GM19397 (cell line): ENCODE measurements at regions not wholly inside any gene's neighbourhood (a gene's known extent, or its start where the extent isn't known, plus 50 kb on each side); places are given as distances from the start of the nearest gene placed in this dataset.

ENCODE experiments used
- ATAC-seq: cut with Tn5 transposase; IDR thresholded peaks from one replicate; pipeline ENCODE4 v1.9.1; 2021; ENCODE audit warnings: mild to moderate bottlenecking, moderate library complexity; ENCODE audit not compliant: unreplicated experiment

DNA sequence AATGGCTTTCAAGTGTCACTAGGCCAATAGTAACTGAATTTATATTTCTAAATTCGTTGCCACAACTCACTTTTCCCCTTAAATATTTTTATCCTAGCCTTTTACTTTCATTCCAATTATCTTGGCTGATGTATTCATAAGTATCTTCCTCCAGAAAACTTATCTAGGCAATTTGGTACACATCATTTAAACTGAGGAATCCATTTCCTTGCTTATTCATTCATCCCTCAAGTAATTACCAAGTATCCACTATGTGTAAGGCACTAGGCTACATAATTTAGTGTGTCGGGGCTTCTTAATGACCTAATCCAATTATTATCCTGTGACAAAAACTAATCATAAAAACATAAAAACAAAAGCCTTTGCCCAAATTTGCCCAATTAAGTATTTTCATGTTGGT is 258.3 kb upstream of the TCF21 start:
- ATAC-seq = no peak

DNA sequence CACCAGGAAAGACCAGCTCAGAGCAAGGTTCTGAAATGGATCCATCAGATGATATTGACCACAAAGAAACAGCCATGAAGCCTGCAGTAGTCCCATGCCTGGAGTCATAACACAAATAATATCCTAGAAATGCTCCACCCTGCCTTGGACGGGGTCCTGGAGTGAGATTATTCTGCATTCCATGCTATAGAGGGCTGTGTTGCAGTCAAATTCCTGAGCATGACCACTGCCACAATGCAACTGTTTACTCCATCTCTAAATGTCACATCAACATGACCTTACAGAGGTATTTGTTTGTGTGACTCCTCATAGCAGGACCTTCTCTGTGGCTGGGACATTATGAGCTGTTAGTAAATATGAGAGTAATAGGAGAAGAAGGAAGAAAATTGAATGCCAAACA is 257.5 kb upstream of the TCF21 start:
- ATAC-seq = no peak

- ATAC-seq = no peak
Measured at GRCh38 chr6:133632206-133632605, 256.7 kb upstream of the TCF21 start.

DNA sequence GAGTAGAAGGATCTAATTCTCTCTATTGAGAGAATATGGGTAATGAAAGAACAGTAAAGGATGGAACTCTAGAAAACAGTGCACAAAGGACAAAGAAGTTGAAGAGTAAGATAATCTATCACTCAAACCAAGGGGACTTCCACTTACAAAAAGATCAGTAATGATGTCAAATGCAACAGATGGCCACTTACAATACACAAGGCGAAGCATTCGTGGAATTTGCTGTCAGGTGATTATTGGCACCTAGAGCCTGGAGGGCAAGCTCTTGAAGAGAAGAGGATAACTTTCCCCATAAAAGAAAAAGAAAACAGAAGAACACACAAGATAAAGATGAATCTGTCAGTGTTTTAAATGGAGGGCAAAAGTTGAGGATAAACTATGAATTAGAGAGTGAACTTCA is 256.0 kb upstream of the TCF21 start:
- no peak for ATAC-seq

DNA sequence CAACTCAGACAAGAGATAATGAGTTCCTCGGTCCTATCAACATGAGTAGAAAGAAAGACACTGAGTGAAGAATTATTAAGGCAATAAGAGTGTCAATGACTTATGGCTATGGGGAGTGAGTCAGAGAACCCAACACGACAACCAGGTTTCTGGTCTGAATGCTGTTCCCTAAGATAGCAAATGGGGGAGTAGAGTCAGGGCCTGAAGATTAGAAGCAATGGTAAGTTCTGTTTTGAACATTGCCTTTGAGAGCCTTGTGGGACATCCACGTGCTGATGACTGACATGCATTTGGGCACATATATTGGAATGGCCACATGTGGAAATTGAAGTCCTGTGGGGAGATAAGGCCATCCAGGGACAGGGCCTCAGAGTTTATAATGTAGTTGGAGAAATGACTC is 254.4 kb upstream of the TCF21 start:
- no peak for ATAC-seq

DNA sequence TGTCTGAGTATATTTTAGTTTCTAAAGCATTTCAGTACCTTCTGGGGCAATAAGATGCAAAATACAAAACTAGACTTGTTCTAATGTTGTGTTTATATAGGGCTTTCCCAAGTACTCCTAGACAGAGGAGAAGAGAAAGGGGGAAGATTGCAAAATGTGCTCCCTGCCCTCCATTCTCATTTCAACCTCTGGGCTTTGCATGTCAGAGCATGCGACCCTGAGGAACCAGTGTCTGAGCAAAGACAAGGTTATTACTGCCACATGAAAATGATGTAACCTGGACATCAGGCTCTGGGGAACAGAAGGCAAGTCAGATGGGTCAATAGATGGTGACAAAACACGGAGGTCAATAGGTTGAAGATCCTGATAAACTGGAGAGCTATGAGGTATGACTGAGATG is 253.5 kb upstream of the TCF21 start:
- no peak for ATAC-seq

DNA sequence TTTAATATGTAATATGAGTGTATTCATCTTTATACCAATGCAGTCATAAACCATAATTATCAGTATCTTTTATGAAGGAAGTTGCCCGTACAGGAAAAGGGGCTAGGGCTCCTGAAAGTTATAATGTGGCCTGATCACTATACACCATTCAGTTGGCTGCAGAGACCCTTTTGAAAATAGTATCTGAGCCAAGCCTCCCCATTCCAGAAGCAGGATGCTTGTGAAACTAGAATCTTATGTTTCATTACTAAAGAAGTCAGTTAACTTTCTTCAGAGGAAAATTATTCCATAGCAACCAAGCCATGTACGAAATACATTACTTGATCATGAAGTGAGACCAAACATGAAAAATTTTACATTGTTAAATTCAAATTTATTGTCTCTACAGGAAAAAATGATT is 251.5 kb upstream of the TCF21 start:
- ATAC-seq = no peak

GRCh38 chr6:133637874-133638273 is 251.0 kb upstream of the TCF21 start:
- ATAC-seq = no peak

- no peak for ATAC-seq
Measured at GRCh38 chr6:133641104-133641503, 247.8 kb upstream of the TCF21 start.

- no peak for ATAC-seq
Measured at GRCh38 chr6:133644548-133644891, 244.4 kb upstream of the TCF21 start.

DNA sequence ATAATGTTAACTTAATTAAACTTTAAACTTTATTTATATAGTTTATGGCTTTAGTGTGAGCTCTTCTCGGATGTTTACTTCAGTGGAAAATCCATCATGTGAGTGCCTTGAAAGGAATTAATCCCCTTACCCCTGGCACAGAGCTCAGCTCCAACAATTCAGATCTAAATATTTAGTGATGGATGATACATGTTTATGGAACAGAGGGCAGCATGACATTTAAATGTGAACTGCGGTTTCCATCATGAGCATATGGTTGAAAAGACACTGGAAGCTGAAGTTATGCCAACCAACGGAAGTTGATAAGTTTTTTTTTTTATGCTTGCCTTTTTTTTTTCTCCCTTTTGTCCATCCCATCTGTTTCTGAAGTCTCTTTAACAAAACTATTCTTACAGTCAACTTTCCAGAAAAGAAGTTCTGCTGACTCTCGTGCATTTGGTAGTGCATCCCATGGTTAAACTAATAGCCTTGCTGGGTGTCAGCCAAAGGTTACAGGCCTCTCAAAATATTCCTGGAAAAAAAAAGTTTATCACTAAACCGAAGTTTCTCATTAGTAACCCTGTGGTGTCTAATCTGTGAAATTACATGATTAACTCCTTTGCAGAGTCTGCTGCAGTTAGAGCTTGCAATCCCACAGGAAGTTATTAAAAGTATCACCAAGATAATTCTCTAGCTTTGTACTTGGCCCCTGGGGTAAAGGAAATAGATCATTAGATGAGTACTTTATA is 243.9 kb upstream of the TCF21 start:
- no peak for ATAC-seq

GRCh38 chr6:133645966-133646740 is 242.8 kb upstream of the TCF21 start:
- ATAC-seq = no peak

DNA sequence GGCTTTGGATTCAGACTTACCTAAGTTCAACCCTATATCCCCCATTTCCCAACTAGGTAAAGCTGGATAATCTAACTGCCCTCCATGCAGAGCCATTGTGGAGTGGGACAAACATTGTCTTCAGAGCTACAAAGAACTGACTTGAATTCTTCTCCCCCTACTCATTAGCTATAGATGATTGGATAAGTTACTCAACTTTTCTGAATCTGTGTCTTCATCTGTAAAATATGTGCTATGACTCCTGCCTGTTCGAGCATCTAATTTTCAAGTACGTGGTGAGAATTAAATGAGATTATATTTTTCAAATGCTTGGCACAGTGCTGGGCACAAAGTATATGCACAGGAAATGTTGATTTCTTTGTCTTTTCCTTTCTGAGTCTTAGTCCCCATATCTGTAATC is 240.3 kb upstream of the TCF21 start:
- ATAC-seq = no peak

DNA sequence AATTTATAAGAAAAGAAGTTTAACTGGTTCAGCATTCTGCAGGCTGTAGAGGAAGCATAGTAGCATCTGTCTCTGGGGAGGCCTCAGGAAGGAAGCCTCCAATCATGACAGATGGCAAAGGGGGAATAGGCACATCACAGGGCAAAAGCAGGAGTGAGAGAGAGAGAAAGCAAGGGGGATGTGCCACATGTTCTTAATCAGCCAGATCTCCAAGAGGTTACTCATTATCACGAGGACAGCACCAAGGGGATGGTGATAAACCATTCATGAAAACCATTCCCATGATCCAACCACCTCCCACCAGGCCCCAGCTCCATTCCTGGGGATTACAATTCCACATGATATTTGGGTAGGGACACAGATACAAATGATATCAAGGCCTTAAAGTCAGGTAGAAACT is 217.5 kb upstream of the TCF21 start:
- ATAC-seq = no peak

- no peak for ATAC-seq
Measured at GRCh38 chr6:133673056-133673455, 215.9 kb upstream of the TCF21 start.

GRCh38 chr6:133674661-133675060 is 214.3 kb upstream of the TCF21 start:
- ATAC-seq = no peak

DNA sequence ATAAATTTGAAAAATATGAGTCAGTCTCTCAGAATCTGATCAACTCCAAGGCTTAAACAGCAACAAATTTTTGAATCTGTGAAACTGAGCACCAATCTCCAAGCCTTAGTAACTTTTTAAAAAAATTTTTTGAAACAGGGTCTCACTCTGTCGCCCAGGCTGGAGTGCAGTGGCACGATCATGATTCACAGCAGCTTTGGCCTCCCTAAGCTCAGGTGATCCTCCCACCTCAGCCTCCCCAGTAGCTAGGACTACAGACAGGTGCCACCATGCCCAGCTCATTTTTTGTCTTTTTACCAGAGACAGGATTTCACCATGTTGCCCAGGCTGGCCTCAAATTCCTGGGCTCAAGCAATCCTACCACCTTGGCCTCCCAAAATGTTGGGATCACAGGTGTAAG is 207.9 kb upstream of the TCF21 start:
- ATAC-seq = no peak

GRCh38 chr6:133681891-133682290 is 207.0 kb upstream of the TCF21 start:
- no peak for ATAC-seq

- no peak for ATAC-seq
Measured at GRCh38 chr6:133682506-133683307, 206.2 kb upstream of the TCF21 start.

- ATAC-seq = no peak
Measured at GRCh38 chr6:133683308-133683580, 205.7 kb upstream of the TCF21 start.

DNA sequence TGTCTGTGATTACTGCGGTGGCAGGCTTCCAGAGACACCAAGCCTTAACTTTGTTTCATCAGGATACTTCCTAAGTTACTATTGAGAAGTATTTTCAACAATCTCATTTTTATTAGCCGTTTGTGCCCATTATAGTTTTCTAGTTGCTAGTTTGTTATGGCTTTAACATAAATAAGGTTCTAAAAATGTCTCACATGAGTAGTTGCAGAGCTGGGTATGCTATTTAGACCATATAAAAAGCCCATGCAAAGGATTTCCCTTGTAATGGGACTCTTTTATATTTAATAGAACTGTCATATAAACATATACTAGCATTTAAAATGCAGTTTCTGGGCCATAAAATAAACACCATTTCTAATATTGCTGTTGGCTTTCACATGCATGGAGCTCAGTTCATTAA is 205.3 kb upstream of the TCF21 start:
- no peak for ATAC-seq
